NOMO-1 (cell line): ENCODE measurements at regions not wholly inside any gene's neighbourhood (a gene's known extent, or its start where the extent isn't known, plus 50 kb on each side); places are given as distances from the start of the nearest gene placed in this dataset.
"Not testable (repeated sequence)": the region's sequence is repeated elsewhere in the genome, so short reads cannot be mapped to it uniquely, and the experiment has no call there.

Source experiments
- DNase-seq, 2 experiments: peaks; one replicate each; lab custom pipeline; 2025; ENCODE audit not compliant: unreplicated experiment in 2 of 2; lab: John Stamatoyannopoulos, UW

- DNase-seq, result no peak
Observed at GRCh38 chr13:78100486-78100885, 181.9 kb upstream of the EDNRB start.

- DNase-seq, result no peak
Observed at GRCh38 chr13:78098249-78098648, 179.6 kb upstream of the EDNRB start.

GRCh38 chr13:78096221-78096620 is 177.6 kb upstream of the EDNRB start:
- DNase-seq, result no peak

GRCh38 chr13:78087966-78088678 is 169.5 kb upstream of the EDNRB start:
- DNase-seq, result no peak

GRCh38 chr13:78085434-78086225 is 167.0 kb upstream of the EDNRB start:
- peak in 1 of 2 experiments; percentile 39 for DNase-seq

- no peak for DNase-seq
Observed at GRCh38 chr13:78084401-78084800, 165.8 kb upstream of the EDNRB start.

- no peak for DNase-seq
Observed at GRCh38 chr13:78078168-78078567, 159.5 kb upstream of the EDNRB start.

- no peak for DNase-seq
Observed at GRCh38 chr13:78067290-78067689, 148.7 kb upstream of the EDNRB start.

GRCh38 chr13:78065141-78065540 is 146.5 kb upstream of the EDNRB start:
- no peak for DNase-seq

GRCh38 chr13:78061806-78062205 is 143.2 kb upstream of the EDNRB start:
- no peak for DNase-seq

- no peak for DNase-seq
Observed at GRCh38 chr13:78060966-78061365, 142.3 kb upstream of the EDNRB start.

- DNase-seq, result not testable (repeated sequence)
Observed at GRCh38 chr13:78056865-78057264, 138.2 kb upstream of the EDNRB start.

- no peak for DNase-seq
Observed at GRCh38 chr13:78054157-78054556, 135.5 kb upstream of the EDNRB start.

- DNase-seq, result no peak
Observed at GRCh38 chr13:78047151-78047550, 128.5 kb upstream of the EDNRB start.

GRCh38 chr13:78046331-78046730 is 127.7 kb upstream of the EDNRB start:
- no peak for DNase-seq

GRCh38 chr13:78045916-78046315 is 127.3 kb upstream of the EDNRB start:
- DNase-seq, result peak in 1 of 2 experiments; percentile 33

GRCh38 chr13:78041366-78041765 is 122.7 kb upstream of the EDNRB start:
- not testable (repeated sequence) for DNase-seq

GRCh38 chr13:78040205-78040830 is 121.7 kb upstream of the EDNRB start:
- no peak for DNase-seq

GRCh38 chr13:78036841-78037240 is 118.2 kb upstream of the EDNRB start:
- no peak for DNase-seq

- no peak for DNase-seq
Observed at GRCh38 chr13:78035500-78035899, 116.9 kb upstream of the EDNRB start.

- no peak for DNase-seq
Observed at GRCh38 chr13:78033509-78033908, 114.9 kb upstream of the EDNRB start.

GRCh38 chr13:78032132-78032531 is 113.5 kb upstream of the EDNRB start:
- no peak for DNase-seq
